ENCODE measurements at regions not wholly inside any gene's neighbourhood (a gene's known extent, or its start where the extent isn't known, plus 50 kb on each side); places are given as distances from the start of the nearest gene placed in this dataset.
"Not testable (repeated sequence)": the region's sequence is repeated elsewhere in the genome, so short reads cannot be mapped to it uniquely, and the experiment has no call there.

DNA sequence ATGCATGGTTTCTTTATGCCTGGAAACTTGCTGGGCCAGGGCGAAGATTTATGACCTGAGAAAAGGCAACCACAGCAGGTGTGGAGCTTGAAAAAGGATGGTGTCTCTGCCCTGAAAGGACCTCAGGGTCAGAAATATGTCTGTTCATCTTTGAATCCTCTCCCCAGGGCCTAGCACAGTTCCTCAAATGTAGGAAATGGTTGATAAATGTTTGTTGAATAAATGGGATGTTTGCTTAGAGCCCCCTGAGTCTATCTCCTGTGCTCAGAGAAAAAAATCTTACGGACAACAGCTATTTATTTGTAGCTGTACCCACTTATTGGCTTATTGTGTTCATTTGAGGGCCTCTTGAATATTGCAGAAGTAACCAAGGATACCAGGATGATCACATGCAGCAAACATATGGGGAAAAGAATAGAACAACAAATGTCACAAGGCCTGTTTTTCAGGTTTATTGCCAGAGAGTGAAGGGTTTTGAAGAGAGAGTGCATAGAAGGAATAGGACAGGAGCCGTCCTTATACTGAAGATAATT, 114.5 kb downstream of the KLF5 start:
- DNase-seq: no peak

DNA sequence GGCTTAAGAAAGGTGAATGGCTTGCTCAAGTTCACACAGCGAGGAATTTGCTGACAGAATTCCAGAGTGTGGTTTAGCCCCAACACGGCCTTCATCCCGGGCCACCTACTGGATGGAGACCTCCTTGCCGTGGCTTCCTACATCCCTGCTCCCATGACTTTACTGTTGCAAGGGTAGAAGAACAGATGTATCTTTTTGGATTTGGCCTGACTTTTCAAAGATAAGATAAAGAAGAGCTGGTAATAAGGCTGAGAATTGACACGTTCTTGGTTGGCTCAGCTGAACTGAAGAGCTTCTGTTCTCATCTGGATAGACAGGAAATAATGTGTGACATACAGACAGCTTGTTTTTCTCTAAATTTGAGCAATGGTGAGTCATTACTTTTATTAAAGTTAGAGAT, 113.1 kb downstream of the KLF5 start:
- no peak for DNase-seq

DNA sequence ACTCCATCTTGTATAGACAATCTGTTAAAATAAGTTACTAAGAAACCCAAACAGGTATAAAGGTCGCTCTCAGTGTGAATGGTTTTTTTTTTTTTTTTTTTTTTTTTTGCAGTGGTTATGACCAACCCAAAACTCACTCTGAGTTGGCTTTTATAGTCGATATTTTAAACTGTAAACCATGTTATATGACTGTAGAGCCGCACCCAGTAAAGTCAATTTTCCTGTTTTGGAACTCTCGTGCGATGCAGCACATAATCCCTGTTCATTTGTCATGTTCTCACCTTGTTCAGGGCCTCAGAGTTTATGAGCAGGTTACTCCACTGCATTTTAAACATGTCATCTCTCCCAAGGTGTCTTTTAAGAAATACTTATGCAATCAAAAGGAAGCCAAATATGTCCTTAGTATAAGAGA, 112.5 kb downstream of the KLF5 start:
- DNase-seq: no peak

DNA sequence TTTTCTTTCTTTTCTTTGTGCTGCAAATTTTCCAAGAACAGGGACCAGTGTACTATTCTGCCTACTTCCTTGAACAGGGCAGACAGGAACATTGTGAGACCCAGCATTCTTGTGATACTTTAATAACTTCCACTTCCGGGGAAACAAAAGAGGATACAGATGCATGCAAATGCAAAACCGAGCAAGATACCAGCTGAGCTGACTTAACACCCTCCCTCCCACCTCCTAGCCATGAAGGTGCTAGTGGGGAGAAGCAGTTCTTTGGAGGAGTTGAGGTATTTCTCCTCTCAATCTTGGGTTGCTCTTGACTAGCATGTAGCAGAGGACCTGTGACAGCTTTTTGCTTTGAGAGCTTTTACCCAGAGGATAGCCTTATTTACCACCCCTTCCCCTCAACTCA, 111.2 kb downstream of the KLF5 start:
- DNase-seq: no peak

DNA sequence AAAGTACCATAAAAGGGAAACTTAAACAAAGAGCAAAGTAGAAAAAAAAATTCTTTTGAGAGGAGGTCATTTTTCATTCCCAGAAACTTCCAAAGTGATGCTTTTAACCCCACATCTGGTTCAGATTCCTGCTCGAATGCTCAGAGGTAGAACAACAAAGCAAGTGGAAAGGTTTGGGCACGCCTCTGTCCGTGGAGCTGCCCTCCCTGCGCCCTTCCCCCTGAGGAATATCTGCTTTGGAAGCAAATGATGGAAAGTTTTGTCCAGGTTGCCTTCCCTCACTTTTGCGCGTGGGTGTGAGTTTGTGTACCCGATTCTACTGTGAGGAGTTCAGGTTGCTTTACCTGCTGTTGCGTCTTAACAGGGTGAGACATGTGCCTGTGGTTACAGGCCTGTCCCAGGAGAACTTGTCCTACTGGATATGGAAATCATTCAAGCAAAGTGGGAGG, 110.2 kb downstream of the KLF5 start:
- DNase-seq: no peak

DNA sequence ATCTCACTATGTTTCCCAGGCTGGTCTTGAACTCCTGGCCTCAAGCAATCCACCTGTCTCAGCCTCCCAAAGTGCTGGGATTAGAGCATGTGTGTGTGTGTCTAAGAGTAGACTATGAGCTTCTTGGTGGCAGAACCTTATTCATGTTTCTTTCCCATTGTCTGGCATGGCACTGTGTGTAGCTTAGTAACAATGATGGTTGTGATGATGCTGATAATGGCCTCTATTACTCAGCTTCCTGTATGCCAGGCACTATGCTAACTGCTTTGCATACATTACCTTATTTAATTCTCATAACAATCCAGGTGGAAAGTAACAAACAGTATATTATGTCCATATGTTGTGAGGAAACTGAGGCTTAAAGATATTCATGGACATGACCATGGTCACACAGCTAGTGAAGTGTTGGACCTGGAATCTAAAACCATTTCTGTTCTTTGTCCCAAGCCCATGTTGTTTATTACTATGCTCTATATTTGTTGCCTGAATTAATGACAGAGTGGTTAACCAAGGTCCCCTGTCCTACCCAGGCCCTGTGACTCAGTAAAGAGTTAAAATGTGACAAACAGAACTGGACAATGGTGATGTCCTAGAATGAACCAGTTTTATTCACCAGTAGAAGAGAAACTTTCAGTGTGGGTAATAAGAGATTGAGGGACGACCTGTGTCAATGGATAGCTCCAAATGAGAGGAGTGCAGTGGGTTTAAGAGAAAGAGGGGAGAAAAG, 109.6 kb downstream of the KLF5 start:
- no peak for DNase-seq

- no peak for DNase-seq
Measured at GRCh38 chr13:73167028-73167820, 108.4 kb downstream of the KLF5 start.

DNA sequence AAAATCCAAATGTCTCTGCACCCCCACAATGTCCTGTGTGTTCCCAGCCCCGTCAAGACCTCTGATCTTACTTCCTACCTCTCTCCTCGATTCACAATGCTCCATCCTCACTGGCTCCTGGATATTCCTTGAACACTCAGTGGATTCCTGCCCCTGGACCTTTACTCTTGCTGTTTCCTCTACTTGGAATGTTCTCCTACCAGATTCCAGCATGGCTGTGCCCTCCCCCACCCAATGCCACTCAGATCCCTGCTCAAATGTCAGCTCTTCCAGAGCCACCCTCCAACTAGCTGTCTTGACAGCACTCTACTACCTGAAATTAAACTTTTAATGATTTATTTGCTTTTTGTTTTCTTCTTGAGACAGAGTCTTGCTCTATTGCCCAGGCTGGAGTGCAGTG, 107.4 kb downstream of the KLF5 start:
- DNase-seq: no peak

- DNase-seq: no peak
Measured at GRCh38 chr13:73162912-73163911, 104.4 kb downstream of the KLF5 start.

DNA sequence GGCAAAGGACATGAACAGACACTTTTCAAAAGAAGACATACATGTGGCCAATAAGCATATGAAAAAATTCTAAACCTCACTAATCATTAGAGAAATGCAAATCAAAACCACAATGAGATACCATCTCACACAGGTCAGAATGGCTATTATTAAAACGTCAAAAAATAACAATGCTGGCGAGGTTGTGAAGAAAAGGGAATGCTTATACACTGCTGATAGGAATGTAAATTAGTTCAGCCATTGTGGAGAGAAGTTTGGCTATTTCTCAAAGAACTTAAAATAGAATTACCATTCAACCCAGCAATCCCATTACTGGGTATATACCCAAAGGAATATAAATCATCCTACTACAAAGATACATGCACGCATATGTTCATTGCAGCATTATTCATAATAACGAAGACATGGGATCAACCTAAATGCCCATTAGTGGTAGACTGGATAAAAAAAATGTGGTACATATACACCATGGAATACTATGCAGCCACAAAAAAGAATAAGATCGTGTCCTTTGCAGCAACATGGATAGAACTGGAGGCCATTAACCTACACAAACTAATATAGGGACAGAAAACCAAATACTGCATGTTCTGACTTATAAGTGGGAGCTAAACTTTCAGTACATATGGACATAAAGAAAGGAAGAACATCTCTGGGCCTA, 101.7 kb downstream of the KLF5 start:
- DNase-seq: not testable (repeated sequence)

GRCh38 chr13:73158851-73159250, 100.0 kb downstream of the KLF5 start:
- DNase-seq: no peak

- no peak for DNase-seq
Measured at GRCh38 chr13:73157031-73157430, 98.2 kb downstream of the KLF5 start.

- DNase-seq: no peak
Measured at GRCh38 chr13:73146707-73147106, 87.9 kb downstream of the KLF5 start.

DNA sequence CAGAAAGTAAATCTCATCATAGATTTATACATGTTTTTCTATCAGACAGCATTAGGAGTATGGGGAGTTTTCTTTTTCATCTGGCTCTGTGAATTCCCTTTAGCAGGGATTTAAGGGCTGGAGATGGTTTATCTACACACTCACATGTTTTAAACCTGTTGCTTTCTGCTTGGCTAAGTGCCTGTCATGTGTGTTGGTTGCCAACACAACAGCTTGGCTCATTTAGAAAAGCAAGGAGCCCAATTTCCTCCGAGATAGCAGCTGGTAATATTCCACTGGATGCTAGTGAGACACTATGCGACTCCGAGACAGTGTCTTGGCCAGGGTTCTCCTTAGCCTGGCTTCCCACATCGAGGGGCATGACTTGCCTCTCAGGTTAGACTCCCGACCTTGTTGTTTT, 83.3 kb downstream of the KLF5 start:
- DNase-seq: no peak

DNA sequence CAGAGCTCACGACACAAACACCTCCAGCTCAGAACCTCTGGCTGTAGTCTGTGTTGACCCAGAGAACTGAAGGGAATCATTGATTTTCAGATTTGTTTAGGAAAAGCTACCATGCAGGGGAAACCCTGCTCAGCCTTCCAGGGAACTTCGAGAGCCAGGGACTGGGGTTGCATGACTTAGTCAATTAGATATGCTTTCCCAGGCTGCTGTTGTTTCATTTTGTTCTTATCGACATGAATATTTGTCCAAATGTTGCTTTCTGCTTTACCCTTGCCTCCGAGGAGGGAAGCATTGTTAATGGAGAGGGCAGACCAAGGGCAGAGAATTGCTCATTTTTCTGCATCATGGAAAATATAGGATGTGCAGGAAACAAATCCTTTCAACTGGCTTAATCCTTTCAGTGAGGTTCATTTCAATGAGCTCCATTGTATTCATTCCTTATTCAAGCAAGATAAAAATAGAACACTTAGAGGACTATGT, 82.5 kb downstream of the KLF5 start:
- DNase-seq: no peak

DNA sequence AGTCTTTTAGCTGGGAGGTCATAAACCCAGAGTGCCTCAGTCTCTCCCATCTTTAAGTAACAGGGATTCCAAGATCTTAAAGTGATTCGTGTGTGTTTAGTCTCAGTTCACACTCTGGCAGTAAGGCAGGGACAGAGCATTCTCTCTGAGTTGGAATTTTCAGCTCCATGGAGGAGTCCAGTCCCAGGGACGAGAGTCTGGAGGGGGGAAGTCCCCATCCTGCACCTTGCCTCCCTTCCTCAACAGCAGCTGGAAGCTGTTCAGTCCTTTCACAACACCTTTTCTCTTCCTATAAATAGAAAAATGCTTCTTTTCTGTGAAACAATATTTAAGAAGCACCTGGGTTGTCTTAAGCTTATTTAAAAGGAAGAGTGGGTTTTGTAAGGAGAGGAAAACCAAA, 82.0 kb downstream of the KLF5 start:
- DNase-seq: no peak

- no peak for DNase-seq
Measured at GRCh38 chr13:73138638-73139491, 80.1 kb downstream of the KLF5 start.

DNA sequence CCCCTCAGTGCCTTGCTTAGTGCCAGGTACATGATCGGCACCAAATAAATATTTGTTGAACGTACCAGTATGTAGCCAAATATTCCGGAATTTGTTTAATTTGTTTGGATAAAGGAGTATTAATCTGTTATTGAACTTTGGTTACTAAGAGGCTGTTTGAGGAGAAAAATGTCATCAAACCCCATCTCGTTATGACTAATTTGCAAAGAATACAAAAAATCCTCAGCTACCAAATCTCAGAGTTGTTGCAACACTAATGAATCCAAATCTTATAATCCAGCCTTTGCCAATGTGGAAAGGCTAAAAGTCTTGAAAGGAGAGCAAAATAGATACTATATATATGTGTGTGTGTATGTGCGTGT, 79.5 kb downstream of the KLF5 start:
- DNase-seq: no peak

DNA sequence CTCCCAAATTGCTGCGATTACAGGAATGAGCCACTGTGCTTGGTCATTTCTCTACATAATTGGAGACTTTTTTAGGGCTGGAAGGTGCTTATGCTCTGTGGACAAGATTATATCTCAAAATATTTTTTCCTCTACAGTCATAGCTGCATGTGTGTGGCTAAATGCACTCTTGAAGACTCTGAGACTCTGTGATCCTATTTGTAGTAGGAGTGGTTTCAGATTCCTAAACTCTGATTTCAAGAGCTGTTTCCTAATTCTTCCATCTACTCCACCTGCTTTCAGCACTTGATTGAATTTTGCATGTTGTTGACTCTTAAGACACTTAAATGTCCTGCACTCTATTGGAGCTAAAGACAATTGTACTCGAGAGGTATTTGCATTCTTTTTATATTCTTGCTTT, 78.0 kb downstream of the KLF5 start:
- DNase-seq: no peak

GRCh38 chr13:73133531-73133930, 74.7 kb downstream of the KLF5 start:
- DNase-seq: no peak

DNA sequence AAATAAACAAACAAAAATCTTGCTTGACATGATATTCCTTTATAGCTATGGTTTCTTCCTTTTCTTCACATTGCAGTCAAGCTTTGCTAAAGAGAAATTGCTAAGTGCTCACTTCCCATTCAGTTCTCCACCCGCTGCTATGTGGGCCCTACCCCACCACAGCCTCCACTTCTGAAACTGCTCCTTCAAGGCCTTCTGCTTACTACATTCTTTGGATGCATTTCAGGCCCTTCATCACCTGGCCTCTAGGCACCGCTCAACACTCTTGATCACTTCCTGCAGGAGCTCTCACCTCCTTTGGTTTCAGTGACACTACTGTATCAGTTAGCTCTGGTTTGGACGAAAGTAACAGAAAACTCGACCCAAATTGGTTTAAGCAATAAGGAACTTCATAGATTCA, 72.4 kb downstream of the KLF5 start:
- DNase-seq: no peak

Measured in NCI-H2227 treated with DMSO at 0.1 percent for 48 hours (cell line).